ENCODE measurements at regions not wholly inside any gene's neighbourhood (a gene's known extent, or its start where the extent isn't known, plus 50 kb on each side); places are given as distances from the start of the nearest gene placed in this dataset.

GRCh38 chr20:57826666-57827287 is 117.0 kb upstream of the PMEPA1 start:
- RAD21 ChIA-PET (ENCODE audit: unreplicated experiment), result no interaction called here
- Histone ChIP-seq H3K9ac (ENCODE audit: control insufficient read depth, insufficient read depth, low read length) (no peak overlapping the region), H3K79me2 (ENCODE audit: control insufficient read depth, insufficient read depth, low read length) (no peaks in the 10 kb centered on the region), H3K36me3 (ENCODE audit: control insufficient read depth in 2 of 2, insufficient read depth in 2 of 2, low read length in 1 of 2) (no peaks in the 10 kb centered on the region), H3K4me1 (ENCODE audit: control insufficient read depth, insufficient read depth, low read length) (no peaks in the 10 kb centered on the region), H3K27ac (ENCODE audit: control insufficient read depth, insufficient read depth) (no peak overlapping the region), H4K20me1 (ENCODE audit: control insufficient read depth, insufficient read depth) (no peaks in the 10 kb centered on the region), H3K27me3 (replicated peaks in 1 of 2; ENCODE audit: control insufficient read depth in 2 of 2, insufficient read depth in 2 of 2, low read length in 1 of 2) (peaks cover 2 to 3% of the 10 kb centered on the region in 2 experiments; a peak in 3 of 4 replicates), H2AFZ (ENCODE audit: control insufficient read depth, low read depth, low read length) (no peak overlapping the region), H3K4me3 (no peak overlapping the region), H3K4me2 (ENCODE audit: control insufficient read depth, insufficient read depth) (no peak overlapping the region), H3K9me3 (replicated peaks; ENCODE audit: control insufficient read depth, insufficient read depth, low read length) (no peaks in the 10 kb centered on the region)
- WGBS (ENCODE audit: insufficient coverage, insufficient replicate concordance, low lambda C conversion rate, missing lambda C conversion rate), result 9% methylated on average over 12 of the region's 12 CpGs
- intact Hi-C loops (cut with micrococcal nuclease; ENCODE audit: unreplicated experiment) (no loop called here), in situ Hi-C loops (cut with MboI) (no loop called here)
- TF ChIP-seq GATAD2B (conservative IDR thresholded peaks at IDR 0.05; ENCODE audit: low read depth) (no peak), SMARCA5 (IDR thresholded peaks at IDR 0.05) (no peak), PBX3 (IDR thresholded peaks at IDR 0.05; ENCODE audit: insufficient replicate concordance, low read depth, low read length) (no peak), STAT1 (conservative IDR thresholded peaks at IDR 0.05) (no peak), NRF1 (conservative IDR thresholded peaks at IDR 0.05; ENCODE audit: low read depth, low read length) (no peak), MTA3 (IDR thresholded peaks at IDR 0.05; ENCODE audit: borderline replicate concordance, low read length) (no peak), JUND (IDR thresholded peaks at IDR 0.05; ENCODE audit: low read depth, low read length) (no peak), TARDBP (IDR thresholded peaks at IDR 0.05; ENCODE audit: borderline replicate concordance) (no peak), HDAC6 (IDR thresholded peaks at IDR 0.05; ENCODE audit: unreplicated experiment) (no peak), SIN3A (IDR thresholded peaks at IDR 0.05; ENCODE audit: low read depth, low read length) (no peak)
- TF ChIP-seq, protein P1, sequence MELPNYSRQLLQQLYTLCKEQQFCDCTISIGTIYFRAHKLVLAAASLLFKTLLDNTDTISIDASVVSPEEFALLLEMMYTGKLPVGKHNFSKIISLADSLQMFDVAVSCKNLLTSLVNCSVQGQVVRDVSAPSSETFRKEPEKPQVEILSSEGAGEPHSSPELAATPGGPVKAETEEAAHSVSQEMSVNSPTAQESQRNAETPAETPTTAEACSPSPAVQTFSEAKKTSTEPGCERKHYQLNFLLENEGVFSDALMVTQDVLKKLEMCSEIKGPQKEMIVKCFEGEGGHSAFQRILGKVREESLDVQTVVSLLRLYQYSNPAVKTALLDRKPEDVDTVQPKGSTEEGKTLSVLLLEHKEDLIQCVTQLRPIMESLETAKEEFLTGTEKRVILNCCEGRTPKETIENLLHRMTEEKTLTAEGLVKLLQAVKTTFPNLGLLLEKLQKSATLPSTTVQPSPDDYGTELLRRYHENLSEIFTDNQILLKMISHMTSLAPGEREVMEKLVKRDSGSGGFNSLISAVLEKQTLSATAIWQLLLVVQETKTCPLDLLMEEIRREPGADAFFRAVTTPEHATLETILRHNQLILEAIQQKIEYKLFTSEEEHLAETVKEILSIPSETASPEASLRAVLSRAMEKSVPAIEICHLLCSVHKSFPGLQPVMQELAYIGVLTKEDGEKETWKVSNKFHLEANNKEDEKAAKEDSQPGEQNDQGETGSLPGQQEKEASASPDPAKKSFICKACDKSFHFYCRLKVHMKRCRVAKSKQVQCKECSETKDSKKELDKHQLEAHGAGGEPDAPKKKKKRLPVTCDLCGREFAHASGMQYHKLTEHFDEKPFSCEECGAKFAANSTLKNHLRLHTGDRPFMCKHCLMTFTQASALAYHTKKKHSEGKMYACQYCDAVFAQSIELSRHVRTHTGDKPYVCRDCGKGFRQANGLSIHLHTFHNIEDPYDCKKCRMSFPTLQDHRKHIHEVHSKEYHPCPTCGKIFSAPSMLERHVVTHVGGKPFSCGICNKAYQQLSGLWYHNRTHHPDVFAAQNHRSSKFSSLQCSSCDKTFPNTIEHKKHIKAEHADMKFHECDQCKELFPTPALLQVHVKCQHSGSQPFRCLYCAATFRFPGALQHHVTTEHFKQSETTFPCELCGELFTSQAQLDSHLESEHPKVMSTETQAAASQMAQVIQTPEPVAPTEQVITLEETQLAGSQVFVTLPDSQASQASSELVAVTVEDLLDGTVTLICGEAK (IDR thresholded peaks at IDR 0.05; ENCODE audit: borderline replicate concordance), result no peak
- TF ChIP-seq, protein P2, sequence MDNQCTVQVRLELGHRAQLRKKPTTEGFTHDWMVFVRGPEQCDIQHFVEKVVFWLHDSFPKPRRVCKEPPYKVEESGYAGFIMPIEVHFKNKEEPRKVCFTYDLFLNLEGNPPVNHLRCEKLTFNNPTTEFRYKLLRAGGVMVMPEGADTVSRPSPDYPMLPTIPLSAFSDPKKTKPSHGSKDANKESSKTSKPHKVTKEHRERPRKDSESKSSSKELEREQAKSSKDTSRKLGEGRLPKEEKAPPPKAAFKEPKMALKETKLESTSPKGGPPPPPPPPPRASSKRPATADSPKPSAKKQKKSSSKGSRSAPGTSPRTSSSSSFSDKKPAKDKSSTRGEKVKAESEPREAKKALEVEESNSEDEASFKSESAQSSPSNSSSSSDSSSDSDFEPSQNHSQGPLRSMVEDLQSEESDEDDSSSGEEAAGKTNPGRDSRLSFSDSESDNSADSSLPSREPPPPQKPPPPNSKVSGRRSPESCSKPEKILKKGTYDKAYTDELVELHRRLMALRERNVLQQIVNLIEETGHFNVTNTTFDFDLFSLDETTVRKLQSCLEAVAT (IDR thresholded peaks at IDR 0.05), result no peak
- SMC1A ChIA-PET (ENCODE audit: uncharacterized antibody, unreplicated experiment), result no interaction called here
- DNase-seq (ENCODE audit: low read depth, low spot score) (no peak), ATAC-seq (no peak), FAIRE-seq (no peak)
- POLR2A ChIA-PET, result no interaction called here
- BruUV-seq (replicated peaks), result no TSS peak
- CTCF ChIA-PET, result interaction anchor here (0.7 kb wide), 1 partner anchor 228 kb away, joined by 3 read pairs; no protein-coding TSS in a partner anchor

Measured in GM12878 (cell line).